Tibial artery (tissue), 4 donors: ENCODE measurements at regions not wholly inside any gene's neighbourhood (a gene's known extent, or its start where the extent isn't known, plus 50 kb on each side); places are given as distances from the start of the nearest gene placed in this dataset.
"Not testable (repeated sequence)": the region's sequence is repeated elsewhere in the genome, so short reads cannot be mapped to it uniquely, and the experiment has no call there.

Source experiments
- DNase-seq, 2 donors: peaks; one replicate each; pipeline ENCODE4 v3.0.0-alpha.2; 2019
- H3K27ac ChIP-seq, 2 donors: fragments of 200-600 bp; sonication (generic) in 1 of 2; 1 replicate in 1 of 2; 2 replicates in 1 of 2; pipeline ENCODE4 v1.5.1; 2018 to 2019; ENCODE audit warnings: mild to moderate bottlenecking in 1 of 2
- H3K27me3 ChIP-seq, 2 donors: fragments of 200-600 bp; sonication (generic) in 1 of 2; one replicate each; pipeline versions ENCODE4 v1.5.1 to v1.6.0; 2016 to 2019
- H3K36me3 ChIP-seq, 3 donors: fragments of 200-600 bp; sonication (generic) in 2 of 3; one replicate each; pipeline ENCODE4 v1.5.1; 2016 to 2019; ENCODE audit warnings: mild to moderate bottlenecking in 2 of 3
- H3K4me1 ChIP-seq, 4 donors: fragments of 200-600 bp; sonication (generic) in 2 of 4; 1 replicate in 3 of 4; 2 replicates in 1 of 4; pipeline ENCODE4 v1.5.1; 2016 to 2019
- H3K4me3 ChIP-seq, 2 donors: fragments of 200-600 bp; sonication (generic) in 1 of 2; 1 replicate in 1 of 2; 2 replicates in 1 of 2; pipeline ENCODE4 v1.5.1; 2018 to 2019; ENCODE audit warnings: mild to moderate bottlenecking in 2 of 2
- H3K9me3 ChIP-seq, 3 donors: fragments of 200-600 bp; sonication (generic) in 1 of 3; one replicate each; pipeline ENCODE4 v1.5.1; 2016 to 2019
- CTCF ChIP-seq, 2 experiments: fragments of 200-600 bp in 1 of 2; fragments of 450-650 bp in 1 of 2; IDR thresholded peaks; one replicate each; pipeline ENCODE4 v1.5.1; 2017 to 2019; ENCODE audit warnings: antibody characterized with exemption in 2 of 2, mild to moderate bottlenecking in 1 of 2, moderate library complexity in 1 of 2
- intact Hi-C: fragments of 100-400 bp; cut with DNase I; formaldehyde crosslinking; loops from one replicate; pipeline ENCODE4 v1.15.0; 2023; ENCODE audit warnings: low total_unique reads

DNA sequence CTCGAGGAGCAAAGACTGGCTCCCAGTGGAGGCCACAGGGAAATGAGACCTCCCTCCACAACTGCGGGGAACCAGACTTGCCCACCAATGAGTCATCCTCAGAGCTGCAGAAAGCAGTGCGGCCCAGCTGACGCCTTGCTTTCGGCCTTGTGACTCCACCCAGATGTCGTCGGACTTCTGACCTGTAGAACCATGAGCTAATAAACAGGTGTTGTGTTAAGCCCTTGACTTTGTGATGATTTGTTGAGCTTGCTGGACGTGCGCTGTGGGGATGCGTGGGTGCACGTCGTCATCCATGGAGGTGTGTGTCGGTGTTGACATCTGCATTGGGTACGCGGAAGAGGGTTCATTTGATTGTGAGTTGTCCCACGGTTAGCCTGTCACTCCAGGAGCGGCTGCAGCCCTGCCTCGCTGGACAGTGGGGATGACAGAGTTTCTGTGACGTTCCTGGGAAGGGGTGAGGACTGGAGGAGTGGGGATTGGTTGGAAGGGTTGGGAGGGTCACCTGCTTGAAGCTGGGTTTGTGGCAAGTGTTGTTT lies 154.1 kb downstream of the SH3BP4 start:
- H3K4me1 ChIP-seq: no peaks in the 10 kb centered on the region
- no peaks in the 10 kb centered on the region for H3K27me3 ChIP-seq
- H3K9me3 ChIP-seq: no peaks in the 10 kb centered on the region
- H3K27ac ChIP-seq: no peak overlapping the region
- DNase-seq: no peak
- H3K36me3 ChIP-seq: no peaks in the 10 kb centered on the region
- intact Hi-C loops: loop anchor here (5.0 kb wide), 2 partner anchors 444 to 554 kb away; no protein-coding TSS in a partner anchor
- no peak overlapping the region for H3K4me3 ChIP-seq
- no peak for TF ChIP-seq CTCF (IDR thresholded peaks at IDR 0.05)

GRCh38 chr2:235106874-235107639 lies 155.2 kb downstream of the SH3BP4 start:
- no peaks in the 10 kb centered on the region for H3K9me3 ChIP-seq
- H3K4me1 ChIP-seq: no peaks in the 10 kb centered on the region
- no peaks in the 10 kb centered on the region for H3K36me3 ChIP-seq
- peak; percentile 70 to 74 for TF ChIP-seq CTCF (IDR thresholded peaks at IDR 0.05)
- intact Hi-C loops: loop anchor here (5.0 kb wide), 2 partner anchors 445 to 555 kb away; no protein-coding TSS in a partner anchor
- no peaks in the 10 kb centered on the region for H3K27me3 ChIP-seq
- DNase-seq: peak; percentile 57 to 76
- no peak overlapping the region for H3K4me3 ChIP-seq
- no peak overlapping the region for H3K27ac ChIP-seq

- Histone ChIP-seq H3K4me1 (no peaks in the 10 kb centered on the region), H3K36me3 (no peaks in the 10 kb centered on the region), H3K27ac (no peak overlapping the region), H3K27me3 (no peaks in the 10 kb centered on the region), H3K4me3 (no peak overlapping the region), H3K9me3 (no peaks in the 10 kb centered on the region)
- intact Hi-C loops: loop anchor here (5.0 kb wide), 2 partner anchors 445 to 555 kb away; no protein-coding TSS in a partner anchor
- no peak for TF ChIP-seq CTCF (IDR thresholded peaks at IDR 0.05)
- DNase-seq: no peak
These were observed 155.8 kb downstream of the SH3BP4 start for GRCh38 chr2:235107640-235107951.

GRCh38 chr2:235109561-235109960 lies 157.7 kb downstream of the SH3BP4 start:
- not testable (repeated sequence) for H3K36me3 ChIP-seq, H3K27ac ChIP-seq, H3K4me1 ChIP-seq, H3K9me3 ChIP-seq, H3K27me3 ChIP-seq, H3K4me3 ChIP-seq, DNase-seq
- intact Hi-C loops: loop anchor here (5.0 kb wide), 2 partner anchors 447 to 557 kb away; no protein-coding TSS in a partner anchor

DNA sequence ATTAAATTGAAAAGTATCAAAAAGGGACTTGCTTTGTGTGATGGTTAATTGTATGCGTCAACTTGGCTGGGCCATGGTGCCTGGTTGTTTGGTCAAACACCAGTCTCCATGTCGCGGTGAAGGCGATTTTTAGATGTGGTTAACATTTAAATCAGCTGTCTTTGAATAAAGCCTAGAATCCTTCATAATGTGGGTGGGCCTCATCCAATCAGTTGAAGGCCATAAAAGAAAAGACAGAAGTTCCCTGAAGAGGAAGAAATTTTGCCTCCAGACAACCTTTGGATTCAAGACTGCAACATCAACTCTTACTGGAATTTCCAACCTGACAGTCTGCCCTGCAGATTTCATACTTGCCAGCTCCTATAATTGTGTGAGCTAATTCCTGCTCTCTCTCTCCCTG lies 160.5 kb downstream of the SH3BP4 start:
- intact Hi-C loops: no loop called here
- H3K9me3 ChIP-seq: no peaks in the 10 kb centered on the region
- no peak for DNase-seq
- no peak overlapping the region for H3K27ac ChIP-seq
- H3K36me3 ChIP-seq: no peaks in the 10 kb centered on the region
- H3K4me1 ChIP-seq: no peaks in the 10 kb centered on the region
- H3K27me3 ChIP-seq: peaks cover 0 to 9% of the 10 kb centered on the region in 2 donors
- TF ChIP-seq CTCF (IDR thresholded peaks at IDR 0.05): no peak
- no peak overlapping the region for H3K4me3 ChIP-seq

GRCh38 chr2:235113854-235114253 lies 162.0 kb downstream of the SH3BP4 start:
- intact Hi-C loops: no loop called here
- no peaks in the 10 kb centered on the region for H3K36me3 ChIP-seq
- no peak for DNase-seq

More at GRCh38 chr2:235113854-235114253, 162.0 kb downstream of the SH3BP4 start:
- Histone ChIP-seq H3K4me3 (no peak overlapping the region), H3K4me1 (no peaks in the 10 kb centered on the region), H3K9me3 (no peaks in the 10 kb centered on the region), H3K27ac (no peak overlapping the region), H3K27me3 (peaks cover 0 to 14% of the 10 kb centered on the region in 2 donors)
- TF ChIP-seq CTCF (IDR thresholded peaks at IDR 0.05): no peak
